Activated naive CD8-positive, alpha-beta T cell treated with anti-CD3 and anti-CD28 coated beads, Interleukin-2, amount 50 U/mL, for 24 hours (primary cell): ENCODE measurements at regions not wholly inside any gene's neighbourhood (a gene's known extent, or its start where the extent isn't known, plus 50 kb on each side); places are given as distances from the start of the nearest gene placed in this dataset.
"Not testable (repeated sequence)": the region's sequence is repeated elsewhere in the genome, so short reads cannot be mapped to it uniquely, and the experiment has no call there.

ENCODE experiments used
- ATAC-seq: fragments of 150-1000 bp; cut with Tn5 transposase; one replicate; pipeline ENCODE4 v1.10.0; 2021
- DNase-seq: peaks from one replicate; pipeline ENCODE4 v3.0.0; 2021
- H3K27ac Mint-ChIP-seq: one replicate; pipeline ENCODE4 v1.8.0; 2021; ENCODE audit warnings: mild to moderate bottlenecking, mixed read lengths
- H3K27me3 Mint-ChIP-seq: one replicate; pipeline ENCODE4 v1.8.0; 2021; ENCODE audit warnings: mixed read lengths
- H3K36me3 Mint-ChIP-seq: one replicate; pipeline ENCODE4 v1.8.0; 2021; ENCODE audit warnings: low read depth, mixed read lengths
- H3K4me1 Mint-ChIP-seq: one replicate; pipeline ENCODE4 v1.8.0; 2021; ENCODE audit warnings: mixed read lengths
- H3K4me3 Mint-ChIP-seq: one replicate; pipeline ENCODE4 v1.8.0; 2021; ENCODE audit warnings: mild to moderate bottlenecking, moderate library complexity, mixed read lengths
- H3K9me3 Mint-ChIP-seq: one replicate; pipeline ENCODE4 v1.8.0; 2021; ENCODE audit warnings: mixed read lengths

DNA sequence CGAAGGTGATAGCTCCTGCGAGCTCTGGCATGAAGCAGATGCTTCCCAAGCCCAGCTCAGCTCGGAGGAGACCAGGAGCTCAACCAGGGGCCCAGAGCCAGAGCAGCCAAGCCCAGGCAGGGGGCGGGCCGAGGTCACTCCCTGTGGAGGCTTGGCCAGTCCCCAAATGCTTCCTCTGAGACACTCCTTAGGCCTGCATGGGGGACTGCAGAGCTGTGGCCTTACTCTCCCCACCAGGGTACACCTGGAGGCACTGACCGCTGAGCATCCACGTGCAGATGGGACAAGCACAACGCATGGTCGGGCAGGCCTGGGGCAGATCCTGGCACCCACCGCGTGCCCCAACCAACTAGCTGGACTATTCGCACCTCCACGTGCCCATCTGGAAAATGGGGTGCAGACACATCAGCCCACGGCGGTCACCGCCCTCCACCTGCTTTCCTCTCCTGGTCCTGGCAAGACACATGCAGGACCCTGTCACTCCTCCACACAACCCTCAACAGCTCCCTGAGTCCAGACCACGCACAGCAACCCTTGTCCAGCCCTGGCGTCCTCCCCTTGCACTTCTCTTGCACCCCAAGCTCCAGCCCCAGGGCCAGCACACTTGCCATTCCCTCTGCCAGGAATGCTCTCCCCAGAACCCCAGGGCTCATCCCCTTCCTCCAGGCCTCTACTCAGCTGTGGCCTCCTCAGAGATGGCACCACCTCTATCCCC is 164.7 kb upstream of the IQSEC1 start:
- H3K4me3 Mint-ChIP-seq: no peak overlapping the region
- peaks cover 24% of the 10 kb centered on the region for H3K4me1 Mint-ChIP-seq
- no peak for ATAC-seq
- no peaks in the 10 kb centered on the region for H3K36me3 Mint-ChIP-seq
- no peaks in the 10 kb centered on the region for H3K9me3 Mint-ChIP-seq
- peak overlapping the region; percentile 2 for H3K27ac Mint-ChIP-seq
- H3K27me3 Mint-ChIP-seq: peaks cover 4% of the 10 kb centered on the region
- no peak for DNase-seq

DNA sequence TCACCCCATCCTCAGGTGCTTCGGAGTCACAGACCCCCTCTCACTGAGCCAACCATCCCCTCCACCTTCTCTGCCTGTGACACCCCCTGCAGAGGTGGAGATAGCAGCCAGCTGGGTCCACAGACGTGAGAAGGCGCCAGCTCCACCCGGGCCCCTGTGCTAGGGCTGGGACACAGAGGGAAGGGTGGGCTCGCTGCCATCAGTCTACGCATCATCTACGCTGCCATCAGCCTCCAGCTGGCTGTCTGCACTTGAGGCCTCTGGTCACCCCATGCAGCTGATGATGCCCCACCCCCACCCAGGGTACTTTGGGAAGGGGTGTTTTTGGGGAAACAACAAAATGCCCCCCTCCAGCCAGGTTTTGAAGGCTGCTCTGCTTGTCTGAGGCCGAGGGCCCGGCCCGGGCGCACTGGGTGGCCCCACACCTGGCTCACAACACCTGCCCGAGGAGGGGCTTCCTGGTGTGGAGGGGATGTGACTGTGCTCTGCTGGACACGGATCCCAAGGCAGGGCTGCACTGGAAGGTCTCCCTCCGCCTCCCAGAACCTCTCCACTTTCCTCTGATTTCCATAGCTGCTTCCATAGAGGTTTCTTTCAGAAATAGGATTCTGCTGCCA is 163.4 kb upstream of the IQSEC1 start:
- Mint-ChIP-seq H3K36me3 (no peaks in the 10 kb centered on the region), H3K4me1 (peaks cover 24% of the 10 kb centered on the region), H3K27ac (no peak overlapping the region), H3K4me3 (no peak overlapping the region), H3K27me3 (peaks cover 4% of the 10 kb centered on the region), H3K9me3 (no peaks in the 10 kb centered on the region)
- DNase-seq (no peak), ATAC-seq (no peak)

DNA sequence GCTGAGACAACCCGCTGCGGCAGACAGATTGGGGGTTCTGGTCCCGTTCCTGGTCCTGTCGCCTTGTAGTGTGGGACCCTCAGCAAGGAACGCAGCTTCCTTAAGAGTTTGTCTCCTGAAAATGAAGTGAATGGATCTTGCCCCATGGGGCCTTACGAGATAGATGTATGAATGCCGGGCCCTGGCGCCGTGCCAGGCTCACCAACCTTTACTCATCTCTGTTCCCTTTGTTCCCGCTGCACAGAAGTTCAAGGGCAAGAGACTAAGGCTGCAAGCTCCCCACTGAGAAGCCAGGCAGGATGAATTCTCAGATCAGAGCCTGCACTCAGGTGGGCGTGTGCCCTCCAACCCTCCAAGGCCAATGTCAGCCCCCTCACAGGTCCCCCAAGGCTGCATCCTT is 162.7 kb upstream of the IQSEC1 start:
- Mint-ChIP-seq H3K27ac (no peak overlapping the region), H3K4me1 (peaks cover 24% of the 10 kb centered on the region), H3K27me3 (peaks cover 4% of the 10 kb centered on the region), H3K4me3 (no peak overlapping the region), H3K36me3 (no peaks in the 10 kb centered on the region), H3K9me3 (no peaks in the 10 kb centered on the region)
- ATAC-seq: no peak
- no peak for DNase-seq

DNA sequence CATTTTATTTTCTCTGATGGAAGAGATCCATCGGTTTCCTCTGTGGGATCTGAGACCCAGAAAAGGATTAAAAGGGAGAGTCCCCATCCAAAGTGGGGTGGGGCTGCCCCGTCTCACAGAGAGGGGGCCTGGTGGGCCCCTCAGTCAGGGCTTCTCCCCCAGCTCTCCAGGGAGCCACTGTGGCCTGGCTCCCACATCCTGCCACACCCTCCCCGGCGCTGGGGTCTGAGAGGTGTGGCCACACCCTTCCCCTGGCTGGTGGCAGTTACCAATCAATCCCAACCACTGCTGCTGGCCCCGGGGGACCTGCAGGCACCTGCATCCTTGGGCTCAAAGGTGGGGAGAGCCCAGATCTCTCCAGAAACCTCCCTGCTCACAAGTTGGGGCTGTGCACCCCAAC is 161.8 kb upstream of the IQSEC1 start:
- DNase-seq (peak; percentile 15), ATAC-seq (peak; percentile 47)
- Mint-ChIP-seq H3K4me1 (peaks cover 24% of the 10 kb centered on the region), H3K9me3 (no peaks in the 10 kb centered on the region), H3K4me3 (no peak overlapping the region), H3K27ac (no peak overlapping the region), H3K27me3 (peaks cover 4% of the 10 kb centered on the region), H3K36me3 (no peaks in the 10 kb centered on the region)

DNA sequence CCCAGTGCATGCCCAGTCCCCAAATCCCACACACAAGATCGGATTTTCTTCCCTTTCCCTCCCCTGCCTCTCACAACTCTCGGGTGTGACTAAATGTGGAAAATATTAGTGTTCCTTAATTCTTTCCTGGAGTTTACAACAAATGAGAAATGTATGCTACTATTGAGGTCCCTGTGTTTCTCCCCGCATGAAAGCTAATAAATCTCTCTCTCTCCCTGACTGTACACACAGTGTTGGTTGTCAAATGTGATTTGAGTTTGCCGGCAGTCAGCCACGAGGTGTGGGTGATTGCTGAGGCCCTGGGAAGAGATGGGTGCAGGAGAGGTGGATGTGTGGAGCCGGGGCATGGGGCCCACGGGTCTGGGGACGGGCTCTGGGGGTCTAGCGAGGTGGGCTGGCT is 161.4 kb upstream of the IQSEC1 start:
- Mint-ChIP-seq H3K4me3 (peak overlapping the region; percentile 8), H3K4me1 (peaks cover 24% of the 10 kb centered on the region), H3K27ac (no peak overlapping the region), H3K27me3 (peaks cover 4% of the 10 kb centered on the region), H3K36me3 (no peaks in the 10 kb centered on the region), H3K9me3 (no peaks in the 10 kb centered on the region)
- no peak for DNase-seq
- no peak for ATAC-seq

DNA sequence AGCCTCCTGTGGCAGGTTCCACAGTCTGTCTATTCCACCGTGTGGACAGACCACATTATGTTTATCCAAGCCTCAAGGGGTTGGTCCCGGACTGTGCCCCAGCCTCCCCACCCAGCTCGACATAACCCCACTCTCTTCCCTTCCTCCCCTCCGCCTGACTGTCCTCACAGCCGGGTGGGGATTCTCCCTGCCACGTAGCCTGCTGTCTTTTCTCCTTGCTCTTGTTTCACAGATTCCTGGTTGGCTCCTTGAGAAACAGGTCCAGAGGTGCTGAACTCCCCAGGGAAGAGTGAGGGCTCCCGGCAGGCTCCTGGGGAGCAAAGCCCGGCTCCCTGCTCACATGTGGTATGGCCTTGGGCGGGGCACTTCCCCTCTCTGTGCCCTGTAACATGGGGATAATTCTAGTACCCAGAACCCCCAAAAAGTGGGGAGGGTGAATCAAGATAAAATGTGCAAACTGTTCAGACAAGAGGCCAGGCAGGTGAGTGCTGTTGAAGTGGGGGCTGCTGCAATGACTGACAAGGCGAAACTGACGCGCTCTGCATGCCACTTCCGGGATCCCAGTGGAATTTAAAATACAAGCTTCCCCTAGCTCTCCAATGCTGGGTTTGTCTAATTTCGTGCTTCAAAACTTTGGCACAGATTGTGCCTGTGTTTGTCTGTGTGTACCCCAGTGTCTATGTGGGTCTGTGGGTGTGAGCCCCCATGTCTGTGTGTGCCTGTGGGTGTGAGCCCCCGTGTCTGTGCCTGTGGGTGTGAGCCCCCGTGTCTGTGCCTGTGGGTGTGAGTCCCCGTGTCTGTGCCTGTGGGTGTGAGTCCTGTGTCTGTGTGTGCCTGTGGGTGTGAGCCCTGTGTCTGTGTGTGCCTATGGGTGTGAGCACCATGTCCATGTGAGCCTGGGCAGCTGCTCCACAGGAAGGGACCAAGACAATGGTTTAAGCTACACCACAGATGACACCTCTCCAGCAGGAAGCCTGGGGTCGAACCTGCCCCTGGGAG is 160.6 kb upstream of the IQSEC1 start:
- peak overlapping the region; percentile 17 for H3K4me3 Mint-ChIP-seq
- peaks cover 4% of the 10 kb centered on the region for H3K27me3 Mint-ChIP-seq
- no peaks in the 10 kb centered on the region for H3K9me3 Mint-ChIP-seq
- DNase-seq: peak; percentile 8
- no peak for ATAC-seq
- peaks cover 24% of the 10 kb centered on the region for H3K4me1 Mint-ChIP-seq
- H3K36me3 Mint-ChIP-seq: no peaks in the 10 kb centered on the region
- H3K27ac Mint-ChIP-seq: peak overlapping the region; percentile 54

DNA sequence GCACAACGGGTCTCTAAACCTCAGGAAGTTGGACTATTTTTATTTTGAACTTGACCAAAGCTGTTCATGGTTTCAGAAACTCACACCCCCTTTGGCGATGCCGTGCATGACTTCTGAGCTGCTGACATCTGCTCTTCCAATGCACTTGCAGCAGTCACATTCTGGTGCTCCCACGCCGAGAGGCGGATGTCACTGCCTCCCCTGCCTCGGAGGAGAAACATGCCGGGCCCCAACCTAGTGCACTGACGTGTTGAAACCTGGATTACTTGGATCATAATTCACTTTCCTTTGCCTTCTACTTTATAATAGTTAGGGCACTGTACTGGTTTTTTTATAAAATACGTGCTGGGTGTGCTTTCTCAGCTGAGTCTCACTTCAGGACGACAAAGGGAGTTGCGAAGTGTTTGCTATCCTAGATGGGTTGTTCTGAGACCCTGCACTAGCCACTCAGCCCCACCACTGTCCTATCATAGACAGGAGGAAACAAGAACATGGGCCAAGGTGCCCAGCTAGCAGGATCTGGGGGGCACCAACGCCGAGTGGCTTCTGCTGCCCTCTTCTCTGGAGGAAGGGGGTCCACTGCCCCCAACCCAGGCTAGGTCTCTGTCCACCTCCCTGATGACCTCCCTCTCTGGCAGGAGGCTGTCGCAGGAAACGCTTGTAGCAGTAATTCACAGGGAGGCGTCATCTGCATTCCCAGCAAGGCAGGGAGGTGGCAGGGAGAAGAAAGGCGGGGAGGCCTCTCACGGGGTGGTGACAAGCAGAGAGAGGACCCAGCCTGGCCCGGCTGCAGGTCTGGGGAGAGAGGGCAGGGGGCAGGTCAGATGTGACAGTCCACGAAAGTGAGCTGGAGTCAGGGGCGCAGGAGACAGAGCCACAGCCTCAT is 158.8 kb upstream of the IQSEC1 start:
- H3K27me3 Mint-ChIP-seq: peaks cover 4% of the 10 kb centered on the region
- no peak overlapping the region for H3K4me3 Mint-ChIP-seq
- no peaks in the 10 kb centered on the region for H3K9me3 Mint-ChIP-seq
- no peak overlapping the region for H3K27ac Mint-ChIP-seq
- peaks cover 24% of the 10 kb centered on the region for H3K4me1 Mint-ChIP-seq
- no peak for DNase-seq
- no peak for ATAC-seq
- H3K36me3 Mint-ChIP-seq: no peaks in the 10 kb centered on the region

DNA sequence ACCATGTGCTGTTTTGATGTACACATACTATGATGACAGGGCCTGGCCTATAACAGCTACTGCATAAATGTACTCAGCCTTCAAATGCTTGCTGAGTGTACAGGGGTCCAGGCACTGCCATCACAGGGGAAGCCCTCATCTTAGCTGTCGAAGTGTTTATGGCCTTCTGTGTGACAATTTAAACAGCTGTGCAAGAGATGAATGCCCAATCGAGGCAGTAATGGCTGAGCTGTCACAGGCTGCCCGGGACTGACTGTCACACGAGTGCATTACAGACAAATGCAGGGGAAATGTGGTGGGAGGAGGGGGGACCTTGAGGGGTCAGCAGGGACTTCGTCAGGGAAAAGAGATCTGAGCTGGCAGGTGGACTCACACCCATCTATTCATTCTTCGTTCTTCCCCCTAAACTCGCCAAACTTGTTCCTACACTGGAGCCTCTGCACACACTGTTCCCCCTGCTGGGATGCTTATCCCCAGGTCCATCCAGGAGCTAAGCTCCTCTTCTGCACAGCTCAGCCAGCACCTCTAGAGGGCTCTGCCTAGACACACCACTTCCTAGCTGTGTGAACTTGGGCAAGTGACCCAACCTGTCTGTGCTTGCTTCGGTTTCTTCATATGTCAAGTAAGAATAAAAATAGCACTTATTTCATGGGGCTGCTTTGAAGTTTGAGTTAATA is 156.2 kb upstream of the IQSEC1 start:
- no peaks in the 10 kb centered on the region for H3K9me3 Mint-ChIP-seq
- no peaks in the 10 kb centered on the region for H3K36me3 Mint-ChIP-seq
- DNase-seq (no peak), ATAC-seq (peak; percentile 49)
- no peaks in the 10 kb centered on the region for H3K27me3 Mint-ChIP-seq
- H3K27ac Mint-ChIP-seq: no peak overlapping the region
- peaks cover 10% of the 10 kb centered on the region for H3K4me1 Mint-ChIP-seq
- no peak overlapping the region for H3K4me3 Mint-ChIP-seq

DNA sequence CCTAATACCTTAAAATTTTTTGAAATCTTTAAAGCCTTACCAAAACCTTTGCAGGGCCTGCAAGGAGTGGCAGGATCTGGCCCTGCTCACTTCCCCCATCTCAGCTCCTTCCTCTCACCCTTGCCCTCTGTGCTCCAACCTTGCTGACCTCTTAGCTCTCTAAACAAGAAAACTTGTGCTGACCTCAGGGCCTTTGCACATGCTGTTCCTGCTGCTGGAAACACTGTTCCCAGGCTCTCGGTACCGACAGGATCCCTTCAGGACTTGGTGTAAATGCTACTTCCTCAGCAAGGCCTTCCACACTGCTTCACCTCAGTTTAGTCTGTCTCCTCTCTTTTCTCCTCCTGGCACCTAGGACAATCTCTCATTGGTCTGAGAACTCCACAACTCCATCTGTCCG is 155.4 kb upstream of the IQSEC1 start:
- no peak overlapping the region for H3K4me3 Mint-ChIP-seq
- no peak for ATAC-seq
- no peaks in the 10 kb centered on the region for H3K27me3 Mint-ChIP-seq
- no peaks in the 10 kb centered on the region for H3K36me3 Mint-ChIP-seq
- H3K9me3 Mint-ChIP-seq: no peaks in the 10 kb centered on the region
- DNase-seq: no peak
- H3K27ac Mint-ChIP-seq: no peak overlapping the region
- peaks cover 2% of the 10 kb centered on the region for H3K4me1 Mint-ChIP-seq

DNA sequence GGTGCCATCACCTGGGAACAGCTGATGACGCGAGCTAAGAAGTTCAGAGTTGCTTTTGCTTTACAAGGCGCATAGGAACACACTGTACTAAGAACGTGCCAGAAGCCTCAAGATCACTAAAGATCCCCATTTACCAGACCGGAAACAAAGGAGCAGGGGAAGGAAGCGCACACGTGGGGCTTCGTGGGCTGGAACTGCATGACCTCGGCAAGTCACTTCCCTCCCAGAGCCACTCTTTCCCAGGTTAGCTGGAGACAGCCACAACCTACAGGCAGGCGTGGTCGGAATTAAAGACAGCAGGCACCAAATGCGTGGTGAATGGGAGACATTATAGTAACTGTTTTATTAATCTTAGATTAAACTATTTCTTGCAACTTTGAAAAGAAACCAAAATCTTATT is 154.9 kb upstream of the IQSEC1 start:
- H3K27me3 Mint-ChIP-seq, H3K36me3 Mint-ChIP-seq, DNase-seq, H3K27ac Mint-ChIP-seq, H3K4me3 Mint-ChIP-seq, H3K4me1 Mint-ChIP-seq, ATAC-seq, H3K9me3 Mint-ChIP-seq: not testable (repeated sequence)

DNA sequence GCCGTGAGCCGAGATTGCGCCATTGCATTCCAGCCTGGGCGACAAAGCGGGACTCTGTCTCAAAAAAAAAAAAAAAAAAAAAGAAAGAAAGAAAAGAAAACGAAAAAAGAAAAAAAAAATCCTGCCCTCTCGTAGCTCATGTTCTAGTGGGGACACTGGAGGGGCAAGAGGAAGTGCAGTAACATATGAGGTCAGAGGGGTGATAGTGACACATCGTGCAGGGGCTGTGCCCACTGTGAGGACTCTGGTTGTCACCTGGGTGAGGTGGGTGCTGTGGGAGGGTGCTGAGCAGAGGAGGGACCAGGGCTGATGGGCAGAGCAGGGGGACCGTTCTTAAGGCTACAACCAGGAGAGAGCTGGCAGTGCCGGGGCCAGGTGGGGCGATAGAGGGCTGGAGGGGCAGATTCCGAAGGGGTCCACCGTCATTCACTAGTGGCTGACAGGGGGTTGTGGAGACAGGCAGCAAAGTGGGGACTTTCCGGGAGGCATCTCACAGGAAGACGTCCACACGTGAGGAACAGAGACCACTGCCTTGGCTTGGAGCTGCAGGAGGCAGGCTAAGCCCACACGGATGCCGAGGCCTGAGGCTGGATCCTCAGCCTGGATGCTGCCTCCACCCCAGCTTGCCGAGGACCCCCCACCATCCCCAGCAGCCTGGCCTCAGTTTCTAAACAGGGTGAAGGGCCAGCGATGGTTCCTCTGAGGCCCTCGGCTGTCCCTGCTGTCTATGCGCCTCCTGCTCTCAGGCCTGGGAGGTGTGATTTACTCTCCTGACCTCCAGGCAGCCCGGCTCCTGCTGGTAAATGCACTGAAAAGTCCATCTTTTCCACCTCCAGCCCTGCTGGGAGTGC is 154.3 kb upstream of the IQSEC1 start:
- Mint-ChIP-seq H3K9me3 (no peaks in the 10 kb centered on the region), H3K36me3 (no peaks in the 10 kb centered on the region), H3K27ac (no peak overlapping the region), H3K4me1 (no peaks in the 10 kb centered on the region), H3K27me3 (no peaks in the 10 kb centered on the region), H3K4me3 (no peak overlapping the region)
- DNase-seq (no peak), ATAC-seq (no peak)

DNA sequence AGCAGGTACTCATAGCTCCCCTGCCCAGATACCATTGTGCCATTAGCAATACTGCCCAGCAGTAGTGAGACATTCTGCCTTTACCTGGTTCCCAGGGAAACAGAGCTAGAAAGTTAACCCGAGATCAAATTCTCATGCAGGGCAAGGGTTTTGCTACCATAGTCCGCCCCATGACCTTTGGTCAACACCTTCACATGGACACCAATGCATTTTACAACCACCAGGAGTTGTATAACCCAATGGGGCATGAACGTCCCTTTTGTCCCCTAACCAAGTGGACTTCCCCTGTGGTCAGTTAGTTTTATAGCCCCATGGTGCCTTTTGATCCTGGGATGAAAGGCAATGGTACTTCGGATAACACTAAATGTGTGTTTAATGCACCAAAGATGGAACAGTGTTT is 151.7 kb upstream of the IQSEC1 start:
- Mint-ChIP-seq H3K27me3 (no peaks in the 10 kb centered on the region), H3K4me3 (no peak overlapping the region), H3K9me3 (no peaks in the 10 kb centered on the region), H3K27ac (no peak overlapping the region), H3K4me1 (no peaks in the 10 kb centered on the region), H3K36me3 (no peaks in the 10 kb centered on the region)
- ATAC-seq (no peak), DNase-seq (no peak)
